Retina (tissue), 1 donor: ENCODE measurements at regions not wholly inside any gene's neighbourhood (a gene's known extent, or its start where the extent isn't known, plus 50 kb on each side); places are given as distances from the start of the nearest gene placed in this dataset.

Experiments used
- DNase-seq: peaks from one replicate; pipeline ENCODE4 v3.0.0-alpha.2; 2016

DNA sequence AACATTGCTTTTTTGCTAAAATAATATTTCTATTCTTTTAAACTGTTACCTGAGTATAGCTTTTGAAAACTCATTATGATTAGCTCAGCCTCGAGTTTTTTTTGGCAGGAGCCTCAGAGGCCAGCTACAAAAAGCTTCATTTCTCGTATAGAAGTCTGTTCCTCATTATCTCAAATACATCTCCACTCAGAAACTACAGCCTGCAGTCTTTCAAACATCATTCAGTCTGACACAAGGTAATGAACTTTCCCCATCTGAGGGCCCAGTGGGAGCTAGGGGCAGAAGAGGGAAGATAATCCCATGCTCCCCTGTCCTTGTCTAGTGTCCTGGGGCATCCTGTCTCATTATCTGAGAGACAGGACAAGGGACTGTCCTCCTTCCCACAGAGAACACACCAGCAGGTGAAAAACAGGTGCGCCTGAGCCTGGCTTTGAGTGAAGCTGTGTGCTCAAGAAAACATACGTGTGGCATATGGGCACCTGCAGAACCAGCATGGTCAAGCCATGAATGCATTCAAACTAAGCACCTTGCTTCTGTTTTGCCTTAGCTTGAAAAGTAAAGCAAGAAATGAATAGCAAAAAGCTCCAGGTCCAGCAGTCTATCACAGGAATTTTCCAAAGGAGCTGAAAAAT, 247.5 kb downstream of the MREG start:
- DNase-seq = no peak

DNA sequence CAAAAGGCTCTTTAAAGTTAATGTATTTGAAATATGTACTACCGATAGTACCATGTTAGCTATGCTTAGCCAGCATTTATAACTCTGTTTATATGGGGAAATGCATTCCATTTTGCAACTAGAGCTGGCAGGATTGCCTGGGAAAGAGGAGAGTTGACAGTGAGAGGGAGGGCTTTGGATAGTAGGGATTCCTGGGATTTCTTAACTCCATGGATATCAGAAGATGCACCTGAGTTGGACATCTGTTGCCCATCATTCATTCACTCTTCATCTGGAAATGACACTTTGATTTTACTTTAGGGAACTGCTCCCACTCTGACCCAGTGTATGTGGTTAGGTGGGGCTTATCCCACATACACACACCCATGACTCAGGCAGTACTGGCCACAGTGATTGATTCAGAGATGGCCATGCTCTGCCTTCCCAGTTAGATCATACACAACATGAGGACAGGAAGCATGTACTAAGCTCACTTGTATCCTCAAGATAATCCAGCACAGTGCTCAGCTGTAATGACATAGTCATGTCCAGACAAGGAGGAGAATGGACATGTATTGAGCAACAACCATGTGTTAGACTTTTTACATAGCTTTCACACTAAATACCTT, 248.8 kb downstream of the MREG start:
- no peak for DNase-seq

DNA sequence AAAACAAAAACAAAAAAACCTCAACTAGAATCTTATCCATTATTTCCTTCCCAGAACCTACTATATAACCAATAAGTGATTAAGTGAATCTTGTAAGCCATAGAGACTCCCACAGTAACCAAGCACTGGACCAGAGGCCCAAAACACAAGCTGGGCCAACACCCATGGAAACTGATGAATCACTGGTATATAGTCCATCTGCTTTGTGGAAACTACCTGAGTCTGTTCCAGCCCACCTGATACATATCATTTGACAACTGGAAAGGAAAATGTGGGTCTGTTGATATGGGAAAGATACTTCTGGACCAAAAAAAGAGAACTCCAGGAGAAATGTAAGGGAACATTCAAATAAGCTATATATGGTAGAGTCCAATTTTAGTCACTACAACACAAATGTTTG, 252.8 kb downstream of the MREG start:
- DNase-seq = no peak

DNA sequence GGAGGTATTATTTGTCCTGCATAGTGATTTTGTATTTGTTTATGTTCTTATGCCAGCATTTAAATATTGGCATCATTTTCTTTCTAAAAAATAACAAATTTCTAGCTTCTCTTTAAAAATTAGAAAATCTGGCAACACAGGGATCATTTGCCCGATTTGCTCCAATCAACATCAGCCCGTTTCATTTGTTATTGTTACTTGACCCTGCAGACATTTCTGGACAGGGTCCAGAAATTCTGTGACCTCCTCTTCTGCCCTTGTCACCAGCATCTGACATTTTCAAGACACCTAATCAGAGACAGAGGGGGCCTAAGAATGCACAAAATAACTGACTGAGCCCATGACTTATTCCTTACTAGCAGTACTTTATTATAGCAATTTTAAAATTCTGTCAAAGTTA, 253.3 kb downstream of the MREG start:
- no peak for DNase-seq

- DNase-seq = no peak
Measured at GRCh38 chr2:215758691-215759090, 254.7 kb downstream of the MREG start.

DNA sequence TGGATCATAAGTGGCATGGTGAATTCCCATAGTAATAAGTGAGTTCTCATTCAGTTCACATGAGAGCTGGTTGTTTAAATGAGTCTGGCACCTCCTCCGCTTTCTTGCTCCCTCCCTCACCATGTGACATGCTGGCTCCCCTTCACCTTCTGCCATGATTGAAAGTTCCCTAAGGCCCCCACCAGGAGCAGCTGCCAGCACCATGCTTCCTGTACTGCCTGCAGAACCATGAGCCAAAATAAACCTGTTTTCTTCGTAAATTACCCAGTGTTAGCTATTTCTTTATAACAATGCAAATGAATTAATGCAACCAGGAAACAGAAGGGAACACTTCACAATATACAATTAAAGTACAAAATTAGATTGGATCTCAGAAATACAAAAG, 257.0 kb downstream of the MREG start:
- DNase-seq = no peak

GRCh38 chr2:215755641-215756345, 257.6 kb downstream of the MREG start:
- no peak for DNase-seq

- no peak for DNase-seq
Measured at GRCh38 chr2:215754546-215754945, 258.8 kb downstream of the MREG start.

- no peak for DNase-seq
Measured at GRCh38 chr2:215753808-215754207, 259.5 kb downstream of the MREG start.

DNA sequence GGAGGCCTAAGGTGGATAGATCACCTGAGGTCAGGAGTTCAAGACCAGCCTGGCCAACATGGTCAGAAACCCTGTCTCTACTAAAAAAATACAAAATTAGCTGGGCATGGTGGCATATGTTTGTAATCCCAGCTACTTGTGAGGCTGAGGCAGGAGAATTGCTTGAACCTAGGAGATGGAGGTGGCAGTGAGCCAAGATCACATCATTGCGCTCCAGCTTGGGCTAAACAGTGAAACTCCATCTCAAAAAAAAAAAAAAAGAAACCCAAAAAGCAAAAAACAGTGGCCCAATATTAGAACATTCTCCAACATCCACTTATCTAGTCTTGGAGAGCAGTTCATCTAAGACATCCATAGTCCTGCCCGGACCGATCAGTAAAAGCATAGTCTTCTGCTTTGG, 260.4 kb downstream of the MREG start:
- no peak for DNase-seq

GRCh38 chr2:215752436-215752835, 260.9 kb downstream of the MREG start:
- DNase-seq = no peak

- DNase-seq = no peak
Measured at GRCh38 chr2:215751911-215752272, 261.5 kb downstream of the MREG start.

DNA sequence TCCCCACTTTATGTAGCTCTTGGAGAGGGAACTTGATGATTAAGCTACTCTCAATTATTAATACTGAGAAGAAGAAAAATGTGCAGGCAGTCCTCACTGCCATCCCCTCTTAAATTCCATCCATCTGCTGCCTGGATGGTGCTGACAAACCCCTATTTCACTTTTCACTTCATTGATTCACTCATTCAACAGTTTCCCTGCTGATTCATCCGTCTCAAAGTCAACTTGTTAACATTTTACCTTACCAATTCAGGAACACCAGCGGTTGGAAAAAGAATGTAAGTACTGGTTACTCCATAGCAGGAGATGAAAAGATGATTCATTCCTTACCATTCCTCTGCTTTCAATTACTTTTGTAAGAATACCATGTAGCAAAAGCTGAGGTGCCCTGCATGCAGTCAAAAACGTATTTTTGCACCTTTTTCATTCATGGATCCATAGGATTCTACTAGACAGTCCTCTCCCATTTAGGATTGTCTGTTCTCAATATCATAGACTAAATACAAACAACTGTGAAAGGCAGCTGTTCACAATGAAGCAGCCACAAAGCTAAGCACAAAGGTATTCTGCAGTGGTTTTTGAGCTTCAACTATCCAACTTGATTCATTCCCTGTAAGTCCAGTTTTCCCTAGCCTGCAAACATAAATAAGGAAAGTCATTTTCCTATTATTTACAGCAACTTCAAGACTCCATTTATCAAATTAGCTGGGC, 262.0 kb downstream of the MREG start:
- no peak for DNase-seq

DNA sequence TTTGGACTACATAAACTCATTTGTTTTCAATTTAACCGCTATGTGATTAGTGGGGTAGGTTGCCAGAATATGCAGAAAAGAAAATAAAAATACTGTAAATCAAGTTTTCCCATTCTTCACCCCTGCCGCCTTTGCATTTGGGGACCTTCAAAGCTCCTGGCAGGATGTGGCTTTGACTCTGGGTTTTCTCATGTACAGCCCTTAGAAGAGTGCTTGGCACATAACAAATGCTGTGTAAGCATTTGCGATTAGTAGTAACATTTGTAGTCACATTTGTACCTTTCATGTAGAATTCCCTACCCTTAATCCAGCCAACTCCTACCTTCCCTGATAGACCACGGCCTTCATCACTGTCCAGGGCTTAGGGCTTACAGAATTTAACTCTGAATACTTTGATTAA, 262.6 kb downstream of the MREG start:
- no peak for DNase-seq

DNA sequence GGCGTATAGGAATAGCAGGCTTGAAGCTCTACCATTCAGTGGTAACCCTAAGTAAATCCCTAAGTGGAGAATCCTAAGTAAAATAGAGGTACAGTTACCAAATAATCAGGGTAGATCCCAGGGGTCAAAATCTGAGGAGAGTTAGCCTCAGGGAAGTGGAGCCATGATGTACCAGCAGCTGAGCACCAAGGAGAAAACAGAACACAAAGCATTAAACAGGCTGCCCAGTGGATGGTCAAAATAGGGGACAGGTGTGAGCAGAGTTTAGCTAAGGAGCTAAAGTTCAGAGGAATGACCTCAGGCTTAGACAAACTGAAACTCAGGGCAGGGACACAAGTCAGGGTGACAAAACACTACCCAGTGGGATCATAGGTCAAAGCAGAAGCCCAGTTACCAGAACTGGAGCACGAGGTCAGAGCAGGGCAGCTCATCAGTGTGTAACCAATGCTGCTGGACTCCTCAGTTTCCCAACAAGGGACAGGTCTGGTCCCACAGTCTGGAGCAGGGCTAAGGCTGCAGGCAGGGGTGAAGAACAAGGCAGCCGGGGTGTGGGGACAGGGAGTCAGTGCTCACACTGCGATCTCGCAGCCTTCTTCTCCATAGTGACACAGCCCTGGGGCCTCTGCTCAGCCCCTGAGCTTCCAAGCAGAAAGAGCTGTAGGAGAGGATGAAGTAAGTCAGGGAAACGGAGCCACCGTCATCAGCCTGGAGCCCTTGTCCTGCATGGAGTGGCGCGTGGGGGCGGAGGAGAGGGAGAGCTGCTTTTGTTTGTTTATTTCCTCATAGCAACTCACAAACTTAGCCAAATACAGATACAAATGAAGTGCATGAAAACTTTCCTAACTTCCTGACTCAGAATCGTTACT, 264.0 kb downstream of the MREG start:
- no peak for DNase-seq

- no peak for DNase-seq
Measured at GRCh38 chr2:215748446-215748845, 264.9 kb downstream of the MREG start.

DNA sequence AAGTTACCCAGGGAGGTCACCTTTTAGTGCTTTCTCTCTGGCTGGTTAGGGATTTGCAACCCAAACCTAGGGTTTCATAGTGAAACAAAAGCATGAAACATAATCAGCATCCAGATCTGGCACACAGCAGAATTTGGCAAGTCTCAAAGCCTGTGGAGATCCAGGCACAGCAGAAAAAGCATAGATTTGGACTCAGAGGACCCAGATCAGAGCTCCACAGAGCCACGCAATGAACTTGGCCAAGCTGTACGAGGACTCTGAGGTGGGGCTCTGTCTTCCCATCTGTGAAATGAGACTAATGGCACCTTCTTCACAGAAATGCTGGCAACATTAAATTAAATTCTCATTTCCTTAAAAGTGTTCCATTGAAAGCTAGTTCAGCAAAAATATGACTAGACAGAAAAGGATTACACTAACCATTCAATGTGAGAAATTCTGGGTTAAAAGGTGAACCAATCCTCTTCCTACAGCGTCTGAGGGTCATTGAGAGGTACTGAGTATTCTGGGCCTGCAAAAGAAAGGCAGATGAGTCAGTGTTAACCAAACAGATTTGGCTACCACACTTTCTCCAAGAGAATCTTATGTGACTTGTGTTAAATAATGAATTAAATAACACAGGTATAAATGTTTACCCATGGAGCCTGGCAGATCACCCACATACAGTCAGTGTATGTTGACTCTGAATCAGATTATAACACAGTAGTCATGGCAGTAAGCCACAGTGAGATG, 266.3 kb downstream of the MREG start:
- DNase-seq = no peak

DNA sequence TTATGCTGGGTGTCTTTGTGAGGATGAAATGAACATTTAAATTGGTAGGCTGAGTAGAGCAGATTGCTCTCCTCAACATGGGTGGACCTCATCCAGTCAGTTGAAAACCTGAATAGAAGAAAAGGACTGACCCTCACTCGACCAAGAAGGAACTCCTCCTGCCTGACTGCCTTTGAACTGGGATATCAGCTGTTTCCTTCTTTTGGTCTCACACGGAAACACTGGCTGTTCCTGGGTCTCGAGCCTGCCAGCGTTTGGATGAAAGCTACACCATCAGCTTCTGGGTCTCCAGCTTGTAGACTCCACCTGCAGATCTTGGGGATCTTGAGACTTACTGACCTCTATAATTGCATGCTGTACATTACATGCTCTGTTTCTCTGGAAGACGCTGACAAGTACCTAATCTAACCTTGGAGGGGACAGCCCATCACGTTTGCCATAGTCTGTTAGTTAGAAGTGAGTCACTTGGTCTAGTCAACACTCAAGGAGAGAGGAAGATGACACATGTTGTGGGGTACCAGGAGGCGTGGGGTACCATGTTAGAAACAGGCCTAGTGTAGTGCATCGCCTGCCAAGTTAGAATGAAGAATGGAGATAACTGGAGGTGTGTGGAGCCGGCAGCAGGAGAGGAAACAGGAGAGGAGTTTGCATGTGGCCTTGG, 267.0 kb downstream of the MREG start:
- DNase-seq = no peak

DNA sequence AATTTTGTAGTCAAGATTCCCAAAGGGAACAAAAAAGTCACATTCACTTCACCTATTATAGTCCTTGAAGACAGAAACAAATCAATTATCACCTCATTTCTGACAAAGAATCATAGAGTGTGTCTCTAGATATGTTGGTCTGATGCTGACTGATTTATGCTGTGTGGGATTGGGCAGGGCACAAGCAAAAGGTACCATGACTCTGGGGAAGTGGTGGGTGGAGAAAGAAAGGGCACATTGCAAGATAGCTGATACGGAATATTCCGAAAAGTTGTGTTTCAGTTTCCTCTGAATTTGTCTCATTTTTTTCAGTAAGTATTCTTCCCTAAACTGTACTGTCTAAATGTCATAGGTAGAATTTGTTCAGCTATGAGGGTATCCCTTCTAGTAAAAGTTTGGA, 268.0 kb downstream of the MREG start:
- no peak for DNase-seq

- DNase-seq = no peak
Measured at GRCh38 chr2:215744514-215744913, 268.8 kb downstream of the MREG start.

- DNase-seq = no peak
Measured at GRCh38 chr2:215743066-215743465, 270.3 kb downstream of the MREG start.

DNA sequence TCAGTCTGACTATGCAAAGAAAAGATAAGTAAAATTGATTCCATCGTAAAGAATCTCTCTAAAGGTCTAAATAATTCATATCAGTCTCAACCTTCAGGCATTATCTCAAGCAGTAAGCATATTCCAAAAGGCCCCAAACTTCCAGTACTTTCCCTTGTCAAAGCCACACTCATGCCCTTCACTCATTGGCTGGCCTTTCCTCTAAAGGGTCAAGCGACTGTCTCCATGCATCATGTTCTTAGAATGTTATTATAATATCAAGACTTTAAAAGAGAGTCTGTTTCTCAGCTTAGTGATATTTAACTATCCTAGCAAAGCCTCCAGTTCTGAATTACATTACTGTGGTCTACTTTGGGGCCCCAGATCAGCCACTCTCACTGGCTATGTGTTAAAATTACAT, 271.3 kb downstream of the MREG start:
- DNase-seq = no peak
